ENCODE measurements at regions not wholly inside any gene's neighbourhood (a gene's known extent, or its start where the extent isn't known, plus 50 kb on each side); places are given as distances from the start of the nearest gene placed in this dataset.

DNA sequence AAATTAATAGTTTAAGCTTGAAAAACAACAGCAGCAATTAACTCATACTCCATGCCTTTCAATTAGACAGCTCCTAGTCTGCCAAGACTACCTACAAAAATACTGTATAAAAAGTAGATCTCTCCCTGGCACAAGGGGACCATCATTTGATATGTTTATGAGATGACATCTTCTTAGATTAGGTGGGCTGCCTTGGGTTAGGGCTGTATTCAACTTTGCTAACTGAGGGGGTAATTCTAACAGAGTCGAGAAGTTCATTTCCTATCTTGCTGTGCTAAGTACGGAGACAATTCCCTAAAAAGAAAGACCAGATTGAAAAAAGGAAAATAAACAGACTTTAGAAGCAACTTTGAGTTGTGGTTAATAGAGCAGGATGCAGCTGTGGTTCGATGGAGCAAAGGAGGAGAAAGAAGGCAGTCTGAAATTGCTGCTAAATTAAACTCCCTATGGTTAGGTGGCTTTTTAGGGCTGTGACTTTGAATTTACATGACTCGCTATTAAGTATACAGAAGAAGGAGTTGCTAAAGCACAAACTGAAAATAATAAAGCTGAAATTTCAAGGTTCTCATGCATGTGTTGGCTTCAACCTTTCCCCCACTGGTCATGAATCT, 75.4 kb downstream of the CDC7 start:
- Histone ChIP-seq H3K27me3 (ENCODE audit: control insufficient read depth in 2 of 2, insufficient read depth in 1 of 2, low read length in 1 of 2) (no peaks in the 10 kb centered on the region), H3K27ac (ENCODE audit: low read depth in 1 of 2, low read length in 1 of 2) (no peak overlapping the region), H3K4me3 (ENCODE audit: low read length in 2 of 2) (no peak overlapping the region), H3K36me3 (ENCODE audit: control insufficient read depth in 2 of 2, insufficient read depth in 2 of 2, low read length in 1 of 2) (no peaks in the 10 kb centered on the region), H3K4me1 (ENCODE audit: control insufficient read depth in 2 of 2, insufficient read depth in 2 of 2, low read length in 2 of 2) (peaks cover 0 to 14% of the 10 kb centered on the region in 2 donors), H3K9me3 (ENCODE audit: control insufficient read depth in 2 of 2, insufficient read depth in 1 of 2, low read length in 1 of 2) (no peaks in the 10 kb centered on the region)
- WGBS: 4% methylated on average over 4 of the region's 4 CpGs
- peak in 1 of 9 donors; percentile 45 for DNase-seq (ENCODE audit: low read depth in 6 of 9, low spot score in 9 of 9)

DNA sequence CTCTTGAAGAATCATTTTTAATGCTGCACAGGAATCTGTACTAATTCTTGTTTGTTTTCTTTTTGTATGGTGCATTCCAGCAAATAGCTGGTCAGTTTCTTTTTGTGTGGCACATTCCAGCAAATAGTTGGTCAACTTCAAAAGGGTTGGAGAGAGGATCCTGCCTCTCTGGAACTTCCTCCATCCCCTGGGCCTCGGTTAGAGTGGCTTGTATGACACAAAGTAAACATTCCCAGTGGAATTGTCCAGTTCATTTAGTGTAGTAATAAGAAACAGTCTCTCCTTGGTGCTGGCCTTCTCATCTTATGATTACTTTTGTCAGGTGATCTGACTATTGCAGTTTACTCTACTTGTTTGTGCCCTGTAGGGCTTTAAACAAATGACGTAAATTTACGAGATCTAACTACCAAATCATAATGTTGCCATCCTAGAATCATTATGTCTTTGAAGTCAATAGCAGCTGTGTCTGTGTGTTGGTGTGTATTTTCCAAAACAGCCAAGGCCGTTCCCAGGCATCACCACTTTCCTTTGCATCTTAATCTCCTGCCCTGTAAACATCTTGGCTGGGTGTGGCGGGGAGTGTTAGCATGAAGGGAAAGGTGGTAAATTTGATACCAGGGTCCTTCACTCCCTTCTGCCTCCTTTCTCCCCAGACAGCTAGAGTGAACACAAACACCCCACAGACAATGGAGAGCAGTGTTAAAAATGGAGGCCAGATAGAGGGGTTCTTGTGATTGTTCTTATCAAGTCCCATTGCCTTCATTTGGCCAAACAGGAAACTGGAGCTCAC, 77.9 kb downstream of the CDC7 start:
- no peak for DNase-seq (ENCODE audit: low read depth in 6 of 9, low spot score in 9 of 9)
- H3K4me1 ChIP-seq (ENCODE audit: control insufficient read depth in 2 of 2, insufficient read depth in 2 of 2, low read length in 2 of 2): peaks cover 0 to 7% of the 10 kb centered on the region in 2 donors
- no peaks in the 10 kb centered on the region for H3K27me3 ChIP-seq (ENCODE audit: control insufficient read depth in 2 of 2, insufficient read depth in 1 of 2, low read length in 1 of 2)
- WGBS: 95% methylated on average over 5 of the region's 5 CpGs
- H3K4me3 ChIP-seq (ENCODE audit: low read length in 2 of 2): no peak overlapping the region
- no peaks in the 10 kb centered on the region for H3K36me3 ChIP-seq (ENCODE audit: control insufficient read depth in 2 of 2, insufficient read depth in 2 of 2, low read length in 1 of 2)
- no peak overlapping the region for H3K27ac ChIP-seq (ENCODE audit: low read depth in 1 of 2, low read length in 1 of 2)
- no peaks in the 10 kb centered on the region for H3K9me3 ChIP-seq (ENCODE audit: control insufficient read depth in 2 of 2, insufficient read depth in 1 of 2, low read length in 1 of 2)

DNA sequence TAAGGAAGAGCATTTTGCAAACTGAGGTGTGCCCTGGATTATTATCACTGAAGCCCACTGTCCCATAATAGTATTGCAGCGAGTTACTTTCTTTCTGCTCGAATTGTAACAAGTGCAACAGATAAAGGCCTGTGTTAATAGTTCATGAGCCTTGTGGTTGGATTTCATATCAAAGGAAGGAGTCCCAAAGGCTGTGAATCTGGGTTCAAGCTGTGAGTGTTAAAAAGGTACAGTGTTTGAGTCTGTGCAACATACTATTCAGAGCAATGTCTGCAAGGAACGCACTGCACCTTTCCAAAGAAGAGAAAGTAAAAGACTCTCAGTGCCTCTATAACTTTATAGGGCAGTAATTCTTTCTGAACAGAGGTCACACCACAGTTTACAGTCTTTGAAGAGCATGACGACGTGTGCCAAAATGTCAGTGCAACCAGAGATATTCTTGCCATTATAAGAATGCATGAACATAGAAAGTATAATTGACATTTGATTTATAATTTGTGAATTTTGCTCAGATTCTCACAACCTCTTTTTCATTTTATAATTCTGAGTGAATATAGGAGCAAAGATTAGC, 79.1 kb downstream of the CDC7 start:
- H3K4me3 ChIP-seq (ENCODE audit: low read length in 2 of 2): no peak overlapping the region
- no peak for DNase-seq (ENCODE audit: low read depth in 6 of 9, low spot score in 9 of 9)
- H3K36me3 ChIP-seq (ENCODE audit: control insufficient read depth in 2 of 2, insufficient read depth in 2 of 2, low read length in 1 of 2): no peaks in the 10 kb centered on the region
- peaks cover 0 to 7% of the 10 kb centered on the region in 2 donors for H3K4me1 ChIP-seq (ENCODE audit: control insufficient read depth in 2 of 2, insufficient read depth in 2 of 2, low read length in 2 of 2)
- H3K27me3 ChIP-seq (ENCODE audit: control insufficient read depth in 2 of 2, insufficient read depth in 1 of 2, low read length in 1 of 2): no peaks in the 10 kb centered on the region
- H3K9me3 ChIP-seq (ENCODE audit: control insufficient read depth in 2 of 2, insufficient read depth in 1 of 2, low read length in 1 of 2): no peaks in the 10 kb centered on the region
- 95% methylated on average over 5 of the region's 5 CpGs for WGBS
- no peak overlapping the region for H3K27ac ChIP-seq (ENCODE audit: low read depth in 1 of 2, low read length in 1 of 2)

DNA sequence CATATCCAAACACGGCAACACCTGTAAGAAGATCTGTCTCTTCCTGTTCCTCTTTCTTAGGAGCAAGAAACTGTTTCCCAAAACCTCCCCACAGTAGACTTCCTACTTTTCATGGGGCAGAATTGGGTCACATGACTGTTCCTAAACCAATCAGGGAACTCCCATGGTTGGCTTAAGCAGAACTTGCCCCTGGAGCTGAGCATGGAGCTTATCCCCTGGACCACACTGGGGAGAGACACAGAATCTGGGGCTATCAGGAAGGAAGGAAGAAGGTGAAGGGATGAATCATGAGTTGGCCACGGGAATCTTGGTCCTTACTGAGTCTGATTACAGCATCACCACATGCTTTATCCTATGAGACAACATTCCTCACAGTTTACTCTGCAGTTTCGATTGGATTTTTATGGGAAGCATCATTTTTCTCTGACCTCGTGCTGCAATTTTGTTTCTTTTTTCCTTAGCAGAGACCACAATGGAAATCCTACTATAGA, 81.8 kb downstream of the CDC7 start:
- no peak for DNase-seq (ENCODE audit: low read depth in 6 of 9, low spot score in 9 of 9)
- no peaks in the 10 kb centered on the region for H3K9me3 ChIP-seq (ENCODE audit: control insufficient read depth in 2 of 2, insufficient read depth in 1 of 2, low read length in 1 of 2)
- no peaks in the 10 kb centered on the region for H3K27me3 ChIP-seq (ENCODE audit: control insufficient read depth in 2 of 2, insufficient read depth in 1 of 2, low read length in 1 of 2)
- H3K4me1 ChIP-seq (ENCODE audit: control insufficient read depth in 2 of 2, insufficient read depth in 2 of 2, low read length in 2 of 2): peaks cover 0 to 5% of the 10 kb centered on the region in 2 donors
- H3K4me3 ChIP-seq (ENCODE audit: low read length in 2 of 2): no peak overlapping the region
- no peak overlapping the region for H3K27ac ChIP-seq (ENCODE audit: low read depth in 1 of 2, low read length in 1 of 2)
- 89% methylated on average over 4 of the region's 4 CpGs for WGBS
- H3K36me3 ChIP-seq (ENCODE audit: control insufficient read depth in 2 of 2, insufficient read depth in 2 of 2, low read length in 1 of 2): no peaks in the 10 kb centered on the region

DNA sequence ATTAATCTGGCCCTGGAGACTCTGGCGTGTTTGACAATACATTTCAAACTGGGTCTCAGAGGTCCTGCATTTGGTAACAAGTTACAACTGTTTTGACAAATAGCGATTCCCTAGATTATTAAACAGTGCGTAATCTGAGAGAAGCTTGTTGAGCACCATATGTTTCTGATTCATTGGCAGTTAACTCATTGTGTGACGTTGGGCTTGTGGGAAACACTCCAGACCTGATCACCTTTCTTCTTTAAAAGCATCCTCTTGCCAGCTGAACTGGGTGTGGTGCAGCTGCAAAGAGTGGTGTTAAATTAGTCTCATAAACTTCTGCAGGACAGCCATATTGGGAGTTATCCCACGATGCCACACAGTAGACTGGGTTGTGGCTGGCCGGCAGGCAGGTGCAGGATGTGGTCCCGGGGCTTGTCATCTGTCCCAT, 82.7 kb downstream of the CDC7 start:
- Histone ChIP-seq H3K27me3 (ENCODE audit: control insufficient read depth in 2 of 2, insufficient read depth in 1 of 2, low read length in 1 of 2) (no peaks in the 10 kb centered on the region), H3K36me3 (ENCODE audit: control insufficient read depth in 2 of 2, insufficient read depth in 2 of 2, low read length in 1 of 2) (no peaks in the 10 kb centered on the region), H3K4me1 (ENCODE audit: control insufficient read depth in 2 of 2, insufficient read depth in 2 of 2, low read length in 2 of 2) (peaks cover 0 to 5% of the 10 kb centered on the region in 2 donors), H3K4me3 (ENCODE audit: low read length in 2 of 2) (no peak overlapping the region), H3K27ac (ENCODE audit: low read depth in 1 of 2, low read length in 1 of 2) (no peak overlapping the region), H3K9me3 (ENCODE audit: control insufficient read depth in 2 of 2, insufficient read depth in 1 of 2, low read length in 1 of 2) (no peaks in the 10 kb centered on the region)
- DNase-seq (ENCODE audit: low read depth in 6 of 9, low spot score in 9 of 9): no peak
- WGBS: 50% methylated on average over 7 of the region's 7 CpGs

DNA sequence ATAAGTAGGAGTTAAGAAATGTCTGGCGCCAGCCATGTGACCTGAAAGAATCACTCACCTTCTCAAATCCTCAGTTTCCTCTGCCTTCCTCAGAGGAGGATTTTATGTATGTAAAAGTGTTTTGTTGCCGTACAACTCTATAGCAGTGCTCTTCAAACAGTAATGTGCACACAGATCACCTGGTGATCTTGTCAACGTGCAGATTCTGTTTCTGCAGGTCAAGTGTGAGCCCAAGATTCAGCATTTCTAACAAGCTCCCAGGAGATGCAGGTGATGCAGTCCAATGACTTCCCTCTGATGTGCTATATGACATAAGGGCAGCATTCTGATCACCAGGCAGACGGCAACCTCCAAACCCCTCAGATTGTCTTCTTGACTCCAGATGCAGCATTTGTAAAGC, 83.7 kb downstream of the CDC7 start:
- Histone ChIP-seq H3K27ac (ENCODE audit: low read depth in 1 of 2, low read length in 1 of 2) (no peak overlapping the region), H3K27me3 (ENCODE audit: control insufficient read depth in 2 of 2, insufficient read depth in 1 of 2, low read length in 1 of 2) (no peaks in the 10 kb centered on the region), H3K4me1 (ENCODE audit: control insufficient read depth in 2 of 2, insufficient read depth in 2 of 2, low read length in 2 of 2) (peaks cover 0 to 5% of the 10 kb centered on the region in 2 donors), H3K4me3 (ENCODE audit: low read length in 2 of 2) (no peak overlapping the region), H3K36me3 (ENCODE audit: control insufficient read depth in 2 of 2, insufficient read depth in 2 of 2, low read length in 1 of 2) (no peaks in the 10 kb centered on the region), H3K9me3 (ENCODE audit: control insufficient read depth in 2 of 2, insufficient read depth in 1 of 2, low read length in 1 of 2) (no peaks in the 10 kb centered on the region)
- 97% methylated on average over 4 of the region's 4 CpGs for WGBS
- DNase-seq (ENCODE audit: low read depth in 6 of 9, low spot score in 9 of 9): no peak

DNA sequence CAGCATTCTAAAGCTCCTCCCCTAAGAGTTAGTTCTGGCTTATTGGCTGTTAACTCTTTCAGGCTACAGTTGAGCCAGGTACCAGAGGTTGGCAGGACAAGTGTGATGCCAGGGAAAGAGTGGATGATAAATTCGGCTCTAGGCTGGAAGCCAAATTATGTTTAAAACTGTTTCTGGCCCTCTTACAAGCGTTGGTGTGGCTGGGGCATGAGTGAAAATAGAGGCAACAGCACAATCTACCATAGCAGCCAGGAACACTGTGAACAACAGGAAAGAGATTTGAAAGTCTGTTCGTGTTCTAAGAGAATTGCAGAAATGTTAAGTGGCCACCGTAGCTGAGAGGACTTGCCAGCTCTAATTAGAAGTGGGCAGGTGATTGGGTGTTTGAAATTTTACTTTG, 84.2 kb downstream of the CDC7 start:
- Histone ChIP-seq H3K36me3 (ENCODE audit: control insufficient read depth in 2 of 2, insufficient read depth in 2 of 2, low read length in 1 of 2) (no peaks in the 10 kb centered on the region), H3K4me1 (ENCODE audit: control insufficient read depth in 2 of 2, insufficient read depth in 2 of 2, low read length in 2 of 2) (peaks cover 0 to 5% of the 10 kb centered on the region in 2 donors), H3K9me3 (ENCODE audit: control insufficient read depth in 2 of 2, insufficient read depth in 1 of 2, low read length in 1 of 2) (no peaks in the 10 kb centered on the region), H3K27ac (ENCODE audit: low read depth in 1 of 2, low read length in 1 of 2) (no peak overlapping the region), H3K4me3 (ENCODE audit: low read length in 2 of 2) (no peak overlapping the region), H3K27me3 (ENCODE audit: control insufficient read depth in 2 of 2, insufficient read depth in 1 of 2, low read length in 1 of 2) (no peaks in the 10 kb centered on the region)
- DNase-seq (ENCODE audit: low read depth in 6 of 9, low spot score in 9 of 9): no peak
- 70% methylated on average over 4 of the region's 4 CpGs for WGBS

DNA sequence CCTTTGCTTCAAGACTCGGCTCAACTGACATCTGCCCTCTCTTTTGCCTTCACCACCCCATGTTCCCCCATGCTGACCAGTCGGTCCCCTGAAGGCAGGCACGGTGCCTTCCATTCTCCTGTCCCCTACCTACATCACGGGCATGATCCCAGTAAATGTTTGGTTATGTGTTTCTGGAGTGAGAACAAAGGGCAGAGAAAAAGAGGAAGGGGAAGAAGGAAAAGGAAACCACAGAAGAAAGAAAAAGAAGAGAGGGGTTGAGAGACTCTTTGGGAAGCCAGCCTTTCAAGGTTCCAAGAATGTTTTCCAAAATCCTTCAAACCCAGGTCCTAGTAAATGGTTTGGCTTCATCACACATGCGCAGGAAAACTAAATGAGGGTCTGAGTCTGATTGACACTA, 84.9 kb downstream of the CDC7 start:
- H3K27me3 ChIP-seq (ENCODE audit: control insufficient read depth in 2 of 2, insufficient read depth in 1 of 2, low read length in 1 of 2): no peaks in the 10 kb centered on the region
- 88% methylated on average over 5 of the region's 5 CpGs for WGBS
- no peak for DNase-seq (ENCODE audit: low read depth in 6 of 9, low spot score in 9 of 9)
- H3K36me3 ChIP-seq (ENCODE audit: control insufficient read depth in 2 of 2, insufficient read depth in 2 of 2, low read length in 1 of 2): no peaks in the 10 kb centered on the region
- H3K4me1 ChIP-seq (ENCODE audit: control insufficient read depth in 2 of 2, insufficient read depth in 2 of 2, low read length in 2 of 2): peaks cover 0 to 9% of the 10 kb centered on the region in 2 donors
- H3K9me3 ChIP-seq (ENCODE audit: control insufficient read depth in 2 of 2, insufficient read depth in 1 of 2, low read length in 1 of 2): no peaks in the 10 kb centered on the region
- H3K4me3 ChIP-seq (ENCODE audit: low read length in 2 of 2): no peak overlapping the region
- H3K27ac ChIP-seq (ENCODE audit: low read depth in 1 of 2, low read length in 1 of 2): no peak overlapping the region

DNA sequence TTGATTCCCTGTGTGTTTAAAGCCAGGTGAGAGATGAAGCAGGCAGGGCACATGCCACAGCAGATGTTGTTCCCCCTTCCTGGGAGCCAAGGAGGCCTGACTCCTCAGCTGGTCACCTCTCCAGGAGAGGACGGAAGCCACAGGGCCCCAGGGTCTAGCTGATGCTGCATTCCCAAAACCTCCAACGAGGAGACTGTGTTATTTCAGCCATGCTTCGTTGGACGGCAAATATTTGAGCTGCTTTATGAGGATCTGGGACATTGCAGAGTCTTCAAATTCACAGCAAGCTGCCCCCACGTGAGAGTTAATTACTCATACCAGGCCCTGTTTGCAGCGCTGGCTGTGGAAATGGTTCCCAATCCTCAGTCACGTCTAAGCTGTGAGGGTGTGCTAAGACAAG, 85.3 kb downstream of the CDC7 start:
- DNase-seq (ENCODE audit: low read depth in 6 of 9, low spot score in 9 of 9): no peak

More for the DNA sequence above, 85.3 kb downstream of the CDC7 start:
- H3K27ac ChIP-seq (ENCODE audit: low read depth in 1 of 2, low read length in 1 of 2): peak overlapping the region in 1 of 2 donors; percentile 12
- H3K27me3 ChIP-seq (ENCODE audit: control insufficient read depth in 2 of 2, insufficient read depth in 1 of 2, low read length in 1 of 2): no peaks in the 10 kb centered on the region
- H3K4me1 ChIP-seq (ENCODE audit: control insufficient read depth in 2 of 2, insufficient read depth in 2 of 2, low read length in 2 of 2): peaks cover 0 to 9% of the 10 kb centered on the region in 2 donors
- 90% methylated on average over 7 of the region's 7 CpGs for WGBS
- no peaks in the 10 kb centered on the region for H3K36me3 ChIP-seq (ENCODE audit: control insufficient read depth in 2 of 2, insufficient read depth in 2 of 2, low read length in 1 of 2)
- H3K9me3 ChIP-seq (ENCODE audit: control insufficient read depth in 2 of 2, insufficient read depth in 1 of 2, low read length in 1 of 2): no peaks in the 10 kb centered on the region
- H3K4me3 ChIP-seq (ENCODE audit: low read length in 2 of 2): no peak overlapping the region
